H1 (cell line): ENCODE measurements at regions not wholly inside any gene's neighbourhood (a gene's known extent, or its start where the extent isn't known, plus 50 kb on each side); places are given as distances from the start of the nearest gene placed in this dataset.

Experiments used
- BRCA1 ChIP-seq: IDR thresholded peaks from 2 replicates; pipeline ENCODE4 v1.6.1; 2012; ENCODE audit warnings: low read depth, low read length, improper control_type of control experiment
- CHD7 ChIP-seq: fragments of 300-600 bp; sonication (generic); IDR thresholded peaks from 2 replicates; pipeline ENCODE4 v1.7.1; 2012; ENCODE audit warnings: low read length, moderate library complexity, mild to moderate bottlenecking, inconsistent platforms; ENCODE audit not compliant: insufficient replicate concordance
- CTCF ChIP-seq, 3 experiments: IDR thresholded peaks; 1 replicate in 2 of 3; 2 replicates in 1 of 3; pipeline versions ENCODE4 v1.5.1 to v1.6.1; 2011; ENCODE audit warnings: low read length in 3 of 3, mild to moderate bottlenecking in 3 of 3, inconsistent platforms in 2 of 3, low read depth in 1 of 3, moderate library complexity in 1 of 3; ENCODE audit not compliant: insufficient read depth in 1 of 3; ENCODE audit errors: control extremely low read depth in 1 of 3
- GTF2F1 ChIP-seq: IDR thresholded peaks from 2 replicates; pipeline ENCODE4 v1.6.1; 2012; ENCODE audit warnings: low read depth, low read length, improper control_type of control experiment, borderline replicate concordance
- TAF7 ChIP-seq: optimal IDR thresholded peaks from 2 replicates; pipeline ENCODE3; 2011; ENCODE audit warnings: low read depth, mild to moderate bottlenecking, inconsistent platforms, low read length, moderate library complexity, borderline replicate concordance

- TF ChIP-seq CTCF (IDR thresholded peaks at IDR 0.05; ENCODE audit: control extremely low read depth in 1 of 3, insufficient read depth in 1 of 3, low read depth in 1 of 3, low read length in 3 of 3) (no peak), GTF2F1 (no peak), BRCA1 (no peak), CHD7 (no peak), TAF7 (no peak)
These were observed 168.5 kb upstream of the PCDH18 start (continued) for GRCh38 chr4:137700751-137701150.
